ENCODE measurements at regions not wholly inside any gene's neighbourhood (a gene's known extent, or its start where the extent isn't known, plus 50 kb on each side); places are given as distances from the start of the nearest gene placed in this dataset.

DNA sequence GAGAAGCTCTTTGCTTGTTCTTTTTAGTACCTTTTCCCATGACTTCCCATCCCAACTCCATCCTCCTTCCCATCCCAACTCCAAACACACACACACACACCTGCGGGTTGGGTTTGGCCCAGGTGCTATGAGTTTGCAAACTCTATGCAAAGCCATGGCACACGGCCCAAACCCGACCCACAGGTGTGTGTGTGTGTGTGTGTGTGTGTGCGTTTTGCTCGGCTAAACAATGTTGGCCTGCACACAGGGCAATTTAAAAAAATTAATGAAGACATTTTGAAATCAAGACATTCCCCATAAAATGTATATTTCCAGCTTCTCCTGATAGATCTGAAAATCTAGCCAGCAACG is 103.7 kb upstream of the TLE3 start:
- TF ChIP-seq POLR2AphosphoS5 (IDR thresholded peaks at IDR 0.05; ENCODE audit: low read depth, low read length) = no peak
- no peak for TF ChIP-seq POLR2A (IDR thresholded peaks at IDR 0.05; ENCODE audit: low read depth, low read length)
- TF ChIP-seq TAF1 (IDR thresholded peaks at IDR 0.05; ENCODE audit: low read depth, low read length) = no peak

All from GM12891 (cell line).